Large intestine (tissue), 3 donors: ENCODE measurements at regions not wholly inside any gene's neighbourhood (a gene's known extent, or its start where the extent isn't known, plus 50 kb on each side); places are given as distances from the start of the nearest gene placed in this dataset.
A peak's percentile ranks its signal among the peaks of the same experiment; 100 is the strongest.

Source experiments
- DNase-seq, 2 donors: peaks; one replicate each; pipeline versions ENCODE4 v3.0.0 to v3.0.0-alpha.2; 2013
- H3K27ac ChIP-seq: one replicate; pipeline ENCODE4 v1.5.1; 2013; ENCODE audit warnings: low read length
- H3K27me3 ChIP-seq: 2 replicates; pipeline ENCODE4 v1.6.1; 2013; ENCODE audit warnings: low read length; ENCODE audit not compliant: control insufficient read depth, insufficient read depth
- H3K36me3 ChIP-seq: 2 replicates; pipeline ENCODE4 v1.6.1; 2013; ENCODE audit warnings: low read length; ENCODE audit not compliant: control insufficient read depth, insufficient read depth
- H3K4me1 ChIP-seq: one replicate; pipeline ENCODE4 v1.6.1; 2013; ENCODE audit warnings: low read length; ENCODE audit not compliant: control insufficient read depth, insufficient read depth
- H3K4me3 ChIP-seq: one replicate; pipeline ENCODE4 v1.5.1; 2013; ENCODE audit warnings: low read length
- H3K9me3 ChIP-seq: one replicate; pipeline ENCODE4 v1.6.1; 2013; ENCODE audit warnings: mild to moderate bottlenecking, low read depth, low read length, moderate library complexity; ENCODE audit not compliant: control insufficient read depth
- WGBS: methylation state at CpG from one replicate; pipeline ENCODE4 v1.1.5; 2013; ENCODE audit warnings: low lambda C conversion rate; ENCODE audit not compliant: insufficient coverage; 5-methylcytosine and 5-hydroxymethylcytosine counted together

DNA sequence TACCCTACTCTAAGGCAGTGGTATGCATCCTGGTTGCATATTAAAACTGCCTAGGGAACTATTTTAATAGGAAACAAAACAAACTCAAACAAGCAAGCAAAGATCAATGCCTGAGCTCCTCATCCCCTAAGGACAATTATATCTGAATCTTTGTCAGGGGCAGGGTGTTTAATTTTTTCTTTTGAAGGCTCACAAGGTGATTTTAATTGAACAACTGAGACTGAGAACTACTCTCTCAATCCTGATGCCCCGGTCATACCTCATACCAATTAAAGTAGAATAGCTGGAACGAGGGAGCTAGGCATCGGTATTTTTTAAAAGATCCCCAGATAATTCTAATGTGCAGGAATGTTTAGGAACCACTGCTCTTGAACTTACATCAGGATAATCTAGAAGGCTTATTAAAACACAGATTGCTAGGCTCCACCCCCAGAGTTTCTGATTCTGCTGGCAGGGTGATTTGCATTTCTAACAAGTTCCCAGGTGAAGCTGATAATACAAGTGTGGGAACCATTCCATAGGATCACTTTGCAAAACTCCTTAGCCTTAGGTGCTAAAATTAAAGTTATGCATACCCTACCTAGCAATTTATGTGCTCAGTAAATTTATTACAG lies 416.5 kb downstream of the GUCY1A2 start:
- H3K9me3 ChIP-seq, result no peaks in the 10 kb centered on the region
- no peak for DNase-seq
- no peaks in the 10 kb centered on the region for H3K36me3 ChIP-seq
- no peaks in the 10 kb centered on the region for H3K4me1 ChIP-seq
- no CpG with 5 or more reads among the region's 3 CpGs for WGBS
- no peak overlapping the region for H3K27ac ChIP-seq
- H3K4me3 ChIP-seq, result no peak overlapping the region
- H3K27me3 ChIP-seq, result no peaks in the 10 kb centered on the region

DNA sequence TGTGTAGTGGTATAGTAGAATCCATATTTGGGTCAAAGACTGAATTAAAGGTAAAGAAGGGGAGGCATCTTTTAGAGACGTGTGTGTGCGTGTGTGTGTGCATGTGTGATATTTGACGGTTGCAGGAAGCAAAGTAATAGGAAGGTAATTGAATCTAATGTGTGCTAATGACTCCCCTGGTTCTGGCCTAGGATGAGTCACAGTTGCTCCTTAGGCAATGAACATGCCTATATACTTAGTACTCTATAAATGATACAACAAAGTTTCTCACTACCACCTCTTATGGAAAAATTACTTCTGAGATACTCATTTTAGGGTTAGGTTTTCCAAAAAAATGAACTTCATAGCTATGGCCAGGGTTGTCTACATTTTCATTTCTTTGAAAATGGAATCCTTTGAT lies 409.6 kb downstream of the GUCY1A2 start:
- Histone ChIP-seq H3K4me3 (no peak overlapping the region), H3K27me3 (no peaks in the 10 kb centered on the region), H3K9me3 (no peaks in the 10 kb centered on the region), H3K36me3 (no peaks in the 10 kb centered on the region), H3K4me1 (no peaks in the 10 kb centered on the region), H3K27ac (no peak overlapping the region)
- WGBS, result no CpG with 5 or more reads among the region's 3 CpGs
- no peak for DNase-seq

DNA sequence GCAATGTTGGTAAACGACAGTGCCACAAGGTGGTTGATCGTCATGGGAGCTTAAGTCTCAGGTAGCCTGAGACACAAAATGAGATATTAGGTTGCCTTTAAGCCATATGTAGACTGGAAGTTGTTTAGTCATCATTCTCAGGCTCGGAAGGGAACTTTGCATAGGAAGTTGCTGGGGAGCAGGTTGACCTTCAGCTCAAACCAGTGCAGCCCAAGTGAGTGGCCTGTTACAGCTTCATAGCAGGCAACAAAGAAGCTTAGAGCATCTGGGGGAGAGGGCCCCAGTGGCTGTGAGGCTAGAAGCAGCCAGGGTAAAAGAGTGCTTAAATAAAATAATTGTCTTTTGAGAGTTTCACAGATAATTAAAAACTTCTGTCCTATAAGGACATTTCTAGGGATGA lies 404.0 kb downstream of the GUCY1A2 start:
- Histone ChIP-seq H3K9me3 (no peaks in the 10 kb centered on the region), H3K27ac (no peak overlapping the region), H3K27me3 (no peaks in the 10 kb centered on the region), H3K36me3 (no peaks in the 10 kb centered on the region), H3K4me1 (no peaks in the 10 kb centered on the region), H3K4me3 (no peak overlapping the region)
- no peak for DNase-seq
- WGBS, result no CpG with 5 or more reads among the region's 3 CpGs

DNA sequence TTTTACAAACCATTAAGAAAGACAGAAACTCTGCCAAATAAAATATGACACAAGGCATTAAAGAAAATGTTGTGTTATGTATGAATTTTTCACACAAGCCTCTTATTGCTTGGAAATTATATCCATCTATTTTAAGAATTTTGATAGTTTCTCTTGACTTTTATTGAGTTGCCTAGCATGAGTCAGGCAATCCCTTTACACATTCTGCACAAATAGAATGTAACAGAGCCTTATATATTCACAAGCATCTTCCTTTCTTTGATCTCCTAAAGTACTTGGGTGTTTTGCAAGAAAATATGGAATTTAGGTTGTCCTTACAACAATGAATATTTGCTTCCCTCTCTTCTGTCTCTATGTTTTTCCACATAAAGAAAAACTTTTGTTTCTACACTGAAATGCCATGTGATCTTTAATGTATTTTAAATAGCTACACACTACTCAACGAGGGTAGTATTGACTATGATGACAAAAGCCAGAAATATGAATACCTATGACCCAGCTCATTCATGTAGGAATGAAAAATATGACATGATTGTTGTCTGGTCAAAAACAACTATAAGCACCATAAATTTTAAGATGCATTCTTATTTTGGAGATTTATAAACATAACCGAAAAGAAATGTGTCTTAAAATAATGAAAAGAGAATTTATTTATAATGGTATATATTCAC lies 398.8 kb downstream of the GUCY1A2 start:
- Histone ChIP-seq H3K36me3 (no peaks in the 10 kb centered on the region), H3K4me1 (no peaks in the 10 kb centered on the region), H3K27ac (no peak overlapping the region), H3K27me3 (no peaks in the 10 kb centered on the region), H3K9me3 (no peaks in the 10 kb centered on the region), H3K4me3 (no peak overlapping the region)
- no peak for DNase-seq
- no CpG with 5 or more reads among the region's 2 CpGs for WGBS

DNA sequence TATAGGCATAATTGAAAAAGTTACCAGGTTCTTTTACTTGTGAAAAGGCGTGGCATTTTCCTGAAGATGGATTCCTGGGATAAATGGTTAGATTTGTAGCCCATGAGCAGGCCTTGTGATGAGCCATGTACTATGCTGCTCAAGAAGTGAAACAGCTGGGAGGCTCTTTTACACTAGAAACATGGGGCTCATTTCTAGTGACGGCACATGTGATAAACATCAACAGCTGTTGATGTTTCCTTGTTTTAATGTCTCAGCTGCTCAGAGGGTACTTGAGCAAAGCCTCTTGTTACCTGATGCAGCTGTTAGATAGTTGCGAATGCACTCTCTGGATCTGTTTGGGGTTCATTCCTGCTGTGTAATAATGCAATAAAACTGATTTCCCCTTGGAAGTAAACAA lies 396.8 kb downstream of the GUCY1A2 start:
- Histone ChIP-seq H3K27me3 (no peaks in the 10 kb centered on the region), H3K9me3 (no peaks in the 10 kb centered on the region), H3K4me3 (no peak overlapping the region), H3K36me3 (no peaks in the 10 kb centered on the region), H3K27ac (no peak overlapping the region), H3K4me1 (no peaks in the 10 kb centered on the region)
- 100% methylated on average over 1 of the region's 3 CpGs for WGBS
- DNase-seq, result peak in 1 of 2 donors; percentile 4
